ENCODE measurements at regions not wholly inside any gene's neighbourhood (a gene's known extent, or its start where the extent isn't known, plus 50 kb on each side); places are given as distances from the start of the nearest gene placed in this dataset.

DNA sequence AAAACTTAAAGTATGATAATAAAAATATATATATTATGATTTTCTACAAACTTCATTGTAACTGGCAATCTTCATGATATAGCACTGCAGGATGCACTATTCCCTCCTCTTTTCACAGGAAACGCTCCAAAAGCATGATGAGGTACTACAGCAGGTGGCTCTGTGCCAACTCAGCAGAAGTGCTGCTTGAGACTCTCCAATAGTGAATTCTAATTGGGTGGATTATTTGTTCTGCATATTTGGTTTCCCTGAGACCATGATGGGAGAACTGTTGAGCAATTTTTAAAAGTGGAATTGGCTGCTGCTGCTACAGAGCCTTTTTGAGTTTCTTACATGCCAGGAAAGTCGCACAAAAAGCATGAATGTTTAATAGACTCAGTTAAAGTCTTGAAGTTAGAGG, 1782.4 kb upstream of the PCDH20 start:
- WGBS (ENCODE audit: extremely low coverage, insufficient coverage, insufficient read length): no CpG with 5 or more reads among the region's 2 CpGs
- H4K8ac ChIP-seq (ENCODE audit: low read depth, low read length): no peak overlapping the region

DNA sequence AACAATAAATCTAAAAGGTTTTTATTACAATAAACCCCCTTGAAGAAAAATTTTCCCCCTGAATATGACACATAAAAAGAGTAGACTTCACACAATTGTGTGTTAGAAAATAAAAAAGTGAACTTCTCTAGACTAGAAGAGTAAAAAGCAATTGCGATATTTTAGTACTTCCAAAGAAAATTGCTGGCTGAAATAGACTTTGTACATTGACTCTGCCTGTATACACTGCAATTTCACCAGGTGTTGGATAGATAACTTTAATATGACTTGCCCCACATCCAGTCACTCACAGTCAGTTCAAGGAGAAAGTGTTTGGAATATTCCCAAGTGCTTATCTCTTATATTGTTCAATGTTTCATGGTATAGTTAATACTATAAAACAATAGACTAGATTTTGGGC, 1780.1 kb upstream of the PCDH20 start:
- Histone ChIP-seq H3K14ac (ENCODE audit: low read length) (no peak overlapping the region), H3K79me2 (ENCODE audit: control insufficient read depth, insufficient read depth, low read length, poor library complexity) (no peaks in the 10 kb centered on the region), H3K4me2 (ENCODE audit: low read length) (no peak overlapping the region), H2AFZ (ENCODE audit: insufficient read depth, low read length, poor library complexity) (no peak overlapping the region), H4K91ac (ENCODE audit: low read depth, low read length) (no peak overlapping the region), H2BK12ac (ENCODE audit: low read length) (no peak overlapping the region), H3K27me3 (ENCODE audit: insufficient read depth, low read length) (no peaks in the 10 kb centered on the region), H3K4me3 (ENCODE audit: low read depth, low read length) (no peak overlapping the region), H3K9me3 (ENCODE audit: insufficient read depth, low read depth, low read length) (no peaks in the 10 kb centered on the region), H3K36me3 (ENCODE audit: control insufficient read depth in 1 of 2, insufficient read depth in 2 of 2, low read length in 2 of 2) (no peaks in the 10 kb centered on the region), H3K18ac (ENCODE audit: low read length) (no peak overlapping the region), H2BK120ac (ENCODE audit: insufficient read depth, low read length, poor library complexity) (no peak overlapping the region), H3K4me1 (ENCODE audit: control insufficient read depth in 1 of 2, insufficient read depth in 2 of 2, low read length in 2 of 2) (peaks cover 0 to under 1% of the 10 kb centered on the region in 2 experiments), H3K4ac (ENCODE audit: low read depth, low read length) (no peak overlapping the region), H4K8ac (ENCODE audit: low read depth, low read length) (no peak overlapping the region), H2BK5ac (ENCODE audit: low read depth, low read length, poor library complexity) (no peak overlapping the region), H3K27ac (ENCODE audit: low read depth, low read length) (no peak overlapping the region), H2AK5ac (ENCODE audit: low read length) (no peak overlapping the region), H4K12ac (ENCODE audit: low read depth, low read length) (no peak overlapping the region), H3K23ac (ENCODE audit: low read length) (no peak overlapping the region), H3K9ac (ENCODE audit: low read length) (no peak overlapping the region), H3K79me1 (ENCODE audit: low read length) (no peaks in the 10 kb centered on the region)
- no peak for DNase-seq
- no CpG with 5 or more reads among the region's 1 CpG for WGBS (ENCODE audit: extremely low coverage, insufficient coverage, insufficient read length)

More for the DNA sequence above, 1782.4 kb upstream of the PCDH20 start:
- Histone ChIP-seq H3K4me2 (ENCODE audit: low read length) (no peak overlapping the region), H3K18ac (ENCODE audit: low read length) (no peak overlapping the region), H3K9ac (ENCODE audit: low read length) (no peak overlapping the region), H3K27me3 (ENCODE audit: insufficient read depth, low read length) (no peaks in the 10 kb centered on the region), H4K12ac (ENCODE audit: low read depth, low read length) (no peak overlapping the region), H2AFZ (ENCODE audit: insufficient read depth, low read length, poor library complexity) (no peak overlapping the region), H3K9me3 (ENCODE audit: insufficient read depth, low read depth, low read length) (no peaks in the 10 kb centered on the region), H2BK120ac (ENCODE audit: insufficient read depth, low read length, poor library complexity) (no peak overlapping the region), H3K36me3 (ENCODE audit: control insufficient read depth in 1 of 2, insufficient read depth in 2 of 2, low read length in 2 of 2) (no peaks in the 10 kb centered on the region), H3K79me1 (ENCODE audit: low read length) (no peaks in the 10 kb centered on the region), H4K91ac (ENCODE audit: low read depth, low read length) (no peak overlapping the region), H3K23ac (ENCODE audit: low read length) (no peak overlapping the region), H2AK5ac (ENCODE audit: low read length) (no peak overlapping the region), H2BK12ac (ENCODE audit: low read length) (no peak overlapping the region), H3K79me2 (ENCODE audit: control insufficient read depth, insufficient read depth, low read length, poor library complexity) (no peaks in the 10 kb centered on the region), H3K4me1 (ENCODE audit: control insufficient read depth in 1 of 2, insufficient read depth in 2 of 2, low read length in 2 of 2) (no peaks in the 10 kb centered on the region), H2BK5ac (ENCODE audit: low read depth, low read length, poor library complexity) (no peak overlapping the region), H3K4me3 (ENCODE audit: low read depth, low read length) (no peak overlapping the region), H3K27ac (ENCODE audit: low read depth, low read length) (no peak overlapping the region), H3K14ac (ENCODE audit: low read length) (no peak overlapping the region), H3K4ac (ENCODE audit: low read depth, low read length) (no peak overlapping the region)
- DNase-seq: no peak

GRCh38 chr13:63190742-63191141, 1775.1 kb upstream of the PCDH20 start:
- no peak overlapping the region for H2BK120ac ChIP-seq (ENCODE audit: insufficient read depth, low read length, poor library complexity)
- peak; percentile 12 to 78 for DNase-seq
- H3K18ac ChIP-seq (ENCODE audit: low read length): no peak overlapping the region
- H3K4me1 ChIP-seq (ENCODE audit: control insufficient read depth in 1 of 2, insufficient read depth in 2 of 2, low read length in 2 of 2): peaks cover 0 to 6% of the 10 kb centered on the region in 2 experiments
- no peak overlapping the region for H4K8ac ChIP-seq (ENCODE audit: low read depth, low read length)
- H4K91ac ChIP-seq (ENCODE audit: low read depth, low read length): no peak overlapping the region
- no peak overlapping the region for H3K4me3 ChIP-seq (ENCODE audit: low read depth, low read length)
- no peak overlapping the region for H2AFZ ChIP-seq (ENCODE audit: insufficient read depth, low read length, poor library complexity)
- H3K14ac ChIP-seq (ENCODE audit: low read length): no peak overlapping the region
- H3K9me3 ChIP-seq (ENCODE audit: insufficient read depth, low read depth, low read length): no peaks in the 10 kb centered on the region
- H3K27ac ChIP-seq (ENCODE audit: low read depth, low read length): no peak overlapping the region
- H2AK5ac ChIP-seq (ENCODE audit: low read length): no peak overlapping the region
- H4K12ac ChIP-seq (ENCODE audit: low read depth, low read length): no peak overlapping the region
- H3K79me1 ChIP-seq (ENCODE audit: low read length): no peaks in the 10 kb centered on the region
- H3K4me2 ChIP-seq (ENCODE audit: low read length): no peak overlapping the region
- H3K79me2 ChIP-seq (ENCODE audit: control insufficient read depth, insufficient read depth, low read length, poor library complexity): no peaks in the 10 kb centered on the region
- no peaks in the 10 kb centered on the region for H3K36me3 ChIP-seq (ENCODE audit: control insufficient read depth in 1 of 2, insufficient read depth in 2 of 2, low read length in 2 of 2)
- peak overlapping the region; percentile 5 for H2BK12ac ChIP-seq (ENCODE audit: low read length)
- no peak overlapping the region for H3K9ac ChIP-seq (ENCODE audit: low read length)
- no CpG with 5 or more reads among the region's 5 CpGs for WGBS (ENCODE audit: extremely low coverage, insufficient coverage, insufficient read length)
- no peaks in the 10 kb centered on the region for H3K27me3 ChIP-seq (ENCODE audit: insufficient read depth, low read length)
- H3K23ac ChIP-seq (ENCODE audit: low read length): no peak overlapping the region
- no peak overlapping the region for H2BK5ac ChIP-seq (ENCODE audit: low read depth, low read length, poor library complexity)
- no peak overlapping the region for H3K4ac ChIP-seq (ENCODE audit: low read depth, low read length)

DNA sequence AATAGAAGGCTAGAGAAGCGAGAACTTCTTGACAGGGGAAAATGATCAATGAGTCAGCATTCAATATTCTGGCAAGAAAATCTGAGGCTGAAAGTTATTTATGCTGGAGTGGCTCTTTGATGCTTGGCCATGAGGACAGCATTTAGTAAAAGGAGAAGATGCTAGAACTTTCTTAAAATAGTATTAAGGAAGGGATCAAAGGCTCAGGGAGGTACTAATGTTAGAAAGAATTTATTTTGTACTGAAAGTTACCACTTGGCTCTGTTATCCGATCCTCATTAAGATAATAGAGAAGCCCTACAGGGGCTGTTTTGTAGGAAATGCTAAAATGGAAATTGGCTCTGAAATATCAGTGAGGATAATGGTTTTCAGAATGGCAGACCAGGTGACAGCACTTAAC, 1774.6 kb upstream of the PCDH20 start:
- no peak overlapping the region for H3K4ac ChIP-seq (ENCODE audit: low read depth, low read length)
- WGBS (ENCODE audit: extremely low coverage, insufficient coverage, insufficient read length): no CpG with 5 or more reads among the region's 2 CpGs
- no peak overlapping the region for H4K12ac ChIP-seq (ENCODE audit: low read depth, low read length)
- H3K14ac ChIP-seq (ENCODE audit: low read length): no peak overlapping the region
- H2BK120ac ChIP-seq (ENCODE audit: insufficient read depth, low read length, poor library complexity): no peak overlapping the region
- no peak overlapping the region for H4K91ac ChIP-seq (ENCODE audit: low read depth, low read length)
- H3K23ac ChIP-seq (ENCODE audit: low read length): no peak overlapping the region
- H3K79me1 ChIP-seq (ENCODE audit: low read length): peaks cover 2% of the 10 kb centered on the region
- H2AK5ac ChIP-seq (ENCODE audit: low read length): no peak overlapping the region
- H2AFZ ChIP-seq (ENCODE audit: insufficient read depth, low read length, poor library complexity): no peak overlapping the region
- H3K27me3 ChIP-seq (ENCODE audit: insufficient read depth, low read length): no peaks in the 10 kb centered on the region
- no peak for DNase-seq
- no peak overlapping the region for H3K9ac ChIP-seq (ENCODE audit: low read length)
- no peaks in the 10 kb centered on the region for H3K9me3 ChIP-seq (ENCODE audit: insufficient read depth, low read depth, low read length)
- no peak overlapping the region for H3K18ac ChIP-seq (ENCODE audit: low read length)
- H3K4me3 ChIP-seq (ENCODE audit: low read depth, low read length): no peak overlapping the region
- no peak overlapping the region for H3K4me2 ChIP-seq (ENCODE audit: low read length)
- no peaks in the 10 kb centered on the region for H3K36me3 ChIP-seq (ENCODE audit: control insufficient read depth in 1 of 2, insufficient read depth in 2 of 2, low read length in 2 of 2)
- no peak overlapping the region for H3K27ac ChIP-seq (ENCODE audit: low read depth, low read length)
- H3K79me2 ChIP-seq (ENCODE audit: control insufficient read depth, insufficient read depth, low read length, poor library complexity): no peaks in the 10 kb centered on the region
- H2BK5ac ChIP-seq (ENCODE audit: low read depth, low read length, poor library complexity): no peak overlapping the region
- no peak overlapping the region for H4K8ac ChIP-seq (ENCODE audit: low read depth, low read length)
- peaks cover 0 to 6% of the 10 kb centered on the region in 2 experiments for H3K4me1 ChIP-seq (ENCODE audit: control insufficient read depth in 1 of 2, insufficient read depth in 2 of 2, low read length in 2 of 2)
- H2BK12ac ChIP-seq (ENCODE audit: low read length): no peak overlapping the region
